ENCODE measurements at regions not wholly inside any gene's neighbourhood (a gene's known extent, or its start where the extent isn't known, plus 50 kb on each side); places are given as distances from the start of the nearest gene placed in this dataset.

- Histone ChIP-seq H3K4ac (ENCODE audit: low read depth, low read length) (no peak overlapping the region), H3K4me3 (ENCODE audit: insufficient read depth, low read depth, low read length) (no peak overlapping the region), H3K36me3 (ENCODE audit: control insufficient read depth, insufficient read depth, low read length) (no peaks in the 10 kb centered on the region), H3K9me3 (ENCODE audit: control insufficient read depth, insufficient read depth, low read length) (peaks cover 5% of the 10 kb centered on the region; the same call in 1 of the 2 replicates), H3K4me2 (ENCODE audit: low read depth, low read length) (no peak overlapping the region), H2AK5ac (ENCODE audit: low read depth, low read length) (no peak overlapping the region), H4K8ac (ENCODE audit: low read depth in 2 of 2, low read length in 2 of 2) (no peak overlapping the region), H2BK15ac (ENCODE audit: low read depth, low read length) (no peak overlapping the region), H4K5ac (ENCODE audit: low read depth, low read length) (no peak overlapping the region), H2BK20ac (ENCODE audit: low read depth, low read length) (no peak overlapping the region), H3K23ac (ENCODE audit: low read depth, low read length) (no peak overlapping the region), H2BK5ac (ENCODE audit: low read depth, low read length, poor library complexity, severe bottlenecking) (no peak overlapping the region), H3K4me1 (ENCODE audit: control insufficient read depth, insufficient read depth, low read length) (no peaks in the 10 kb centered on the region), H3K14ac (replicated peaks; ENCODE audit: low read depth, low read length) (no peak overlapping the region), H3K18ac (ENCODE audit: low read depth, low read length) (no peak overlapping the region), H3K27ac (ENCODE audit: insufficient read depth, low read length) (no peak overlapping the region), H3K56ac (ENCODE audit: extremely low read depth, insufficient read depth, low read length) (no peak overlapping the region), H4K20me1 (ENCODE audit: insufficient read depth, low read length) (no peaks in the 10 kb centered on the region), H3K79me1 (ENCODE audit: low read depth in 1 of 2, low read length in 2 of 2) (no peaks in the 10 kb centered on the region), H2AFZ (replicated peaks; ENCODE audit: low read length, poor library complexity) (no peak overlapping the region), H3K9ac (ENCODE audit: low read depth, low read length) (no peak overlapping the region), H3K27me3 (ENCODE audit: control insufficient read depth, insufficient read depth, low read length) (no peaks in the 10 kb centered on the region), H3K9me1 (ENCODE audit: insufficient read depth, low read length) (no peaks in the 10 kb centered on the region), H2AK9ac (replicated peaks; ENCODE audit: low read depth, low read length, poor library complexity) (no peak overlapping the region), H2BK120ac (ENCODE audit: low read depth, low read length) (no peak overlapping the region), H4K91ac (ENCODE audit: insufficient read depth, low read depth, low read length) (no peak overlapping the region)
- dilution Hi-C loops (cut with HindIII; ENCODE audit: low sequenced_read_pairs, unreplicated experiment) (no loop called here), intact Hi-C loops (cut with micrococcal nuclease) (no loop called here), in situ Hi-C loops (cut with MboI; ENCODE audit: low sequenced_read_pairs) (no loop called here)
- DNase-seq: no peak
- no CpG with 5 or more reads among the region's 1 CpG for WGBS, 2 experiments (ENCODE audit: extremely low coverage in 2 of 2, insufficient read length in 1 of 2)
- CTCF ChIA-PET: no interaction called here
- ATAC-seq (ENCODE audit: low read depth): no peak
- TF ChIP-seq FOS (IDR thresholded peaks at IDR 0.05; ENCODE audit: low read depth, low read length): no peak
- TF ChIP-seq RCOR1 (IDR thresholded peaks at IDR 0.05; ENCODE audit: insufficient replicate concordance, low read length): no peak
- no peak for TF ChIP-seq RAD21 (IDR thresholded peaks at IDR 0.05; ENCODE audit: low read length)
- no peak for TF ChIP-seq CEBPB (IDR thresholded peaks at IDR 0.05; ENCODE audit: low read depth, low read length)
- POLR2A ChIA-PET (ENCODE audit: unreplicated experiment): no interaction called here
- no TSS peak for BruUV-seq (replicated peaks)
Measured at GRCh38 chr14:45467023-45467422, 214.0 kb upstream of the MIS18BP1 start.
